H9 (cell line): ENCODE measurements at regions not wholly inside any gene's neighbourhood (a gene's known extent, or its start where the extent isn't known, plus 50 kb on each side); places are given as distances from the start of the nearest gene placed in this dataset.

Source experiments
- DNase-seq: peaks from one replicate; pipeline ENCODE4 v3.0.0-alpha.2; 2017
- H2AFZ ChIP-seq: one replicate; pipeline ENCODE4 v1.6.1; 2013; ENCODE audit warnings: mild to moderate bottlenecking, low read length, control low read depth, moderate library complexity
- H2AK5ac ChIP-seq: 2 replicates; pipeline ENCODE4 v1.6.1; 2013; ENCODE audit warnings: low read length, control low read depth, mixed read lengths; ENCODE audit not compliant: insufficient read length
- H2BK120ac ChIP-seq: one replicate; pipeline ENCODE4 v1.6.1; 2013; ENCODE audit warnings: low read depth, mild to moderate bottlenecking, low read length, control low read depth, inconsistent platforms; ENCODE audit not compliant: poor library complexity, severe bottlenecking
- H2BK12ac ChIP-seq: 2 replicates; pipeline ENCODE4 v1.6.1; 2013; ENCODE audit warnings: low read length, control low read depth, mixed read lengths, low read depth; ENCODE audit not compliant: insufficient read length
- H2BK15ac ChIP-seq: 2 replicates; pipeline ENCODE4 v1.6.1; 2013; ENCODE audit warnings: low read depth, low read length, control low read depth
- H2BK20ac ChIP-seq: one replicate; pipeline ENCODE4 v1.6.1; 2013; ENCODE audit warnings: low read depth, mild to moderate bottlenecking, low read length, control low read depth, inconsistent platforms; ENCODE audit not compliant: poor library complexity, severe bottlenecking
- H2BK5ac ChIP-seq: 2 replicates; pipeline ENCODE4 v1.6.1; 2013; ENCODE audit warnings: low read length, control low read depth, mixed read lengths; ENCODE audit not compliant: insufficient read length
- H3K14ac ChIP-seq: 2 replicates; pipeline ENCODE4 v1.6.1; 2013; ENCODE audit warnings: low read length, control low read depth; ENCODE audit not compliant: insufficient read depth
- H3K18ac ChIP-seq: 2 replicates; pipeline ENCODE4 v1.6.1; 2013; ENCODE audit warnings: low read depth, mild to moderate bottlenecking, mixed read lengths, low read length, control low read depth; ENCODE audit not compliant: insufficient read length
- H3K23ac ChIP-seq: 2 replicates; pipeline ENCODE4 v1.6.1; 2013; ENCODE audit warnings: low read length, control low read depth, mixed read lengths, low read depth; ENCODE audit not compliant: insufficient read length
- H3K23me2 ChIP-seq: 2 replicates; pipeline ENCODE4 v1.6.1; 2013; ENCODE audit warnings: low read depth, mild to moderate bottlenecking, mixed read lengths, low read length, control low read depth; ENCODE audit not compliant: insufficient read length, poor library complexity, severe bottlenecking
- H3K27ac ChIP-seq: 2 replicates; pipeline ENCODE4 v1.5.1; 2013; ENCODE audit warnings: low read length, control low read depth, mixed read lengths, low read depth; ENCODE audit not compliant: insufficient read length
- H3K27me3 ChIP-seq: 2 replicates; pipeline ENCODE4 v1.6.1; 2013; ENCODE audit warnings: low read length, control low read depth, inconsistent platforms; ENCODE audit not compliant: insufficient read depth
- H3K4ac ChIP-seq: 2 replicates; pipeline ENCODE4 v1.6.1; 2013; ENCODE audit warnings: low read depth, mild to moderate bottlenecking, control low read depth, inconsistent platforms, low read length, moderate library complexity
- H3K4me1 ChIP-seq: 2 replicates; pipeline ENCODE4 v1.6.1; 2013; ENCODE audit warnings: low read length, control low read depth, inconsistent platforms; ENCODE audit not compliant: insufficient read depth
- H3K4me2 ChIP-seq: 2 replicates; pipeline ENCODE4 v1.6.1; 2013; ENCODE audit warnings: low read length, control low read depth, mixed read lengths; ENCODE audit not compliant: insufficient read length, insufficient read depth
- H3K56ac ChIP-seq: 2 replicates; pipeline ENCODE4 v1.6.1; 2013; ENCODE audit warnings: low read depth, mild to moderate bottlenecking, mixed read lengths, low read length, control low read depth; ENCODE audit not compliant: insufficient read length
- H3K79me1 ChIP-seq: 2 replicates; pipeline ENCODE4 v1.6.1; 2013; ENCODE audit warnings: low read depth, mild to moderate bottlenecking, moderate library complexity, low read length, control low read depth, inconsistent platforms; ENCODE audit not compliant: insufficient read depth, poor library complexity, severe bottlenecking
- H3K79me2 ChIP-seq: 2 replicates; pipeline ENCODE4 v1.6.1; 2013; ENCODE audit warnings: low read length, control low read depth, inconsistent platforms; ENCODE audit not compliant: insufficient read depth
- H3K9ac ChIP-seq: 2 replicates; pipeline ENCODE4 v1.6.1; 2013; ENCODE audit warnings: low read length, control low read depth, mixed read lengths; ENCODE audit not compliant: insufficient read length; ENCODE audit errors: extremely low read depth
- H3K9me3 ChIP-seq: one replicate; pipeline ENCODE4 v1.6.1; 2013; ENCODE audit warnings: low read depth, low read length, inconsistent platforms; ENCODE audit not compliant: control insufficient read depth
- H3T11ph ChIP-seq: one replicate; pipeline ENCODE4 v1.6.1; 2013; ENCODE audit warnings: mild to moderate bottlenecking, low read length, control low read depth, inconsistent platforms
- H4K20me1 ChIP-seq: one replicate; pipeline ENCODE4 v1.6.1; 2013; ENCODE audit not compliant: control insufficient read depth, insufficient read length, insufficient read depth
- H4K5ac ChIP-seq: 2 replicates; pipeline ENCODE4 v1.6.1; 2013; ENCODE audit warnings: low read depth, mild to moderate bottlenecking, mixed read lengths, low read length, control low read depth; ENCODE audit not compliant: insufficient read length
- H4K8ac ChIP-seq: replicated peaks from 2 replicates; pipeline ENCODE4 v1.6.1; 2013; ENCODE audit warnings: low read length, control low read depth, mixed read lengths, low read depth; ENCODE audit not compliant: insufficient read length
- H4K91ac ChIP-seq: 2 replicates; pipeline ENCODE4 v1.6.1; 2013; ENCODE audit warnings: low read depth, mild to moderate bottlenecking, moderate library complexity, mixed read lengths, low read length, control low read depth; ENCODE audit not compliant: insufficient read length
- H3K27ac Mint-ChIP-seq, 3 experiments: 2 replicates in 2 of 3; 3 replicates in 1 of 3; pipeline ENCODE4 v1.8.0; 2020 to 2021; ENCODE audit warnings: mixed read lengths in 3 of 3, mild to moderate bottlenecking in 1 of 3, moderate library complexity in 1 of 3
- H3K27me3 Mint-ChIP-seq: 2 replicates; pipeline ENCODE4 v1.8.0; 2021; ENCODE audit warnings: low read depth, mild to moderate bottlenecking, moderate library complexity, mixed read lengths
- H3K36me3 Mint-ChIP-seq, 3 experiments: 2 replicates in 2 of 3; 3 replicates in 1 of 3; pipeline ENCODE4 v1.8.0; 2020 to 2021; ENCODE audit warnings: low read depth in 3 of 3, mixed read lengths in 3 of 3; ENCODE audit not compliant: insufficient read depth in 1 of 3
- H3K4me1 Mint-ChIP-seq, 2 experiments: 2 replicates each; pipeline ENCODE4 v1.8.0; 2020; ENCODE audit warnings: mixed read lengths in 2 of 2
- H3K4me3 Mint-ChIP-seq, 2 experiments: 2 replicates in 1 of 2; 3 replicates in 1 of 2; pipeline ENCODE4 v1.8.0; 2020 to 2021; ENCODE audit warnings: mild to moderate bottlenecking in 2 of 2, mixed read lengths in 2 of 2, moderate library complexity in 1 of 2
- H3K9me3 Mint-ChIP-seq, 2 experiments: 2 replicates in 1 of 2; 3 replicates in 1 of 2; pipeline ENCODE4 v1.8.0; 2020; ENCODE audit warnings: mild to moderate bottlenecking in 2 of 2, mixed read lengths in 2 of 2, moderate library complexity in 1 of 2
- TF ChIP-seq, protein P1 (sequence below): fragments of 200-600 bp; sonication (generic); conservative IDR thresholded peaks from 3 replicates; pipeline ENCODE4 v1.8.0; 2021; ENCODE audit warnings: antibody characterized with exemption, mild to moderate bottlenecking

DNA sequence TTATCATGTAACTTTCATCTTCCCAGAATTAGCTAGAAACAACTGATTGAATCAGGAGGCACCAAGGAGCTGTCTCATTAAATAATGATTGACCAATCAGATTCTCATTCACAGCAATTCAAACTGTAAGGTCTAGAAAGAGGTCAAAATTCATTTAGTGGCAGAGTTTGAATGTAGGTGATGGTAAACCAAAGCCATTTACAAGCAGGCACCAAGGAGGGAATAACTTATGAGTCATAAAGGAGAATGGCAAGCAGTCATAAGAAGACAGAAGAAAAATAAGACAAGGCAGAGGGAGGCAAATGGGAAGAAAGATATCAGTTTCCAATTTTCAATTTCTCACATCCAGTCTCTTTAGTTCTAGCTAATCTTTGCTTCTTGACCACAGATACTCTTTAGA is 52.9 kb upstream of the DEFB112 start:
- H3K9me3 Mint-ChIP-seq, result no peaks in the 10 kb centered on the region
- Histone ChIP-seq H4K8ac (no peak overlapping the region), H3K18ac (no peak overlapping the region), H3K9ac (no peak overlapping the region), H4K5ac (no peak overlapping the region), H4K91ac (no peak overlapping the region), H4K20me1 (no peaks in the 10 kb centered on the region), H2BK12ac (no peak overlapping the region), H2BK5ac (no peak overlapping the region), H2BK20ac (no peak overlapping the region), H3K23me2 (no peaks in the 10 kb centered on the region), H2BK120ac (no peak overlapping the region), H3K14ac (no peak overlapping the region), H3K4ac (no peak overlapping the region), H2BK15ac (no peak overlapping the region), H3K27ac (no peak overlapping the region), H3T11ph (no peak overlapping the region), H2AFZ (no peak overlapping the region), H3K27me3 (no peaks in the 10 kb centered on the region), H3K4me1 (no peaks in the 10 kb centered on the region), H2AK5ac (no peak overlapping the region), H3K4me2 (no peak overlapping the region), H3K79me2 (no peaks in the 10 kb centered on the region), H3K79me1 (no peaks in the 10 kb centered on the region), H3K56ac (no peak overlapping the region), H3K9me3 (no peaks in the 10 kb centered on the region), H3K23ac (no peak overlapping the region)
- TF ChIP-seq, protein P1, sequence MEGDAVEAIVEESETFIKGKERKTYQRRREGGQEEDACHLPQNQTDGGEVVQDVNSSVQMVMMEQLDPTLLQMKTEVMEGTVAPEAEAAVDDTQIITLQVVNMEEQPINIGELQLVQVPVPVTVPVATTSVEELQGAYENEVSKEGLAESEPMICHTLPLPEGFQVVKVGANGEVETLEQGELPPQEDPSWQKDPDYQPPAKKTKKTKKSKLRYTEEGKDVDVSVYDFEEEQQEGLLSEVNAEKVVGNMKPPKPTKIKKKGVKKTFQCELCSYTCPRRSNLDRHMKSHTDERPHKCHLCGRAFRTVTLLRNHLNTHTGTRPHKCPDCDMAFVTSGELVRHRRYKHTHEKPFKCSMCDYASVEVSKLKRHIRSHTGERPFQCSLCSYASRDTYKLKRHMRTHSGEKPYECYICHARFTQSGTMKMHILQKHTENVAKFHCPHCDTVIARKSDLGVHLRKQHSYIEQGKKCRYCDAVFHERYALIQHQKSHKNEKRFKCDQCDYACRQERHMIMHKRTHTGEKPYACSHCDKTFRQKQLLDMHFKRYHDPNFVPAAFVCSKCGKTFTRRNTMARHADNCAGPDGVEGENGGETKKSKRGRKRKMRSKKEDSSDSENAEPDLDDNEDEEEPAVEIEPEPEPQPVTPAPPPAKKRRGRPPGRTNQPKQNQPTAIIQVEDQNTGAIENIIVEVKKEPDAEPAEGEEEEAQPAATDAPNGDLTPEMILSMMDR, result no peak
- DNase-seq, result no peak
- peaks cover 1% of the 10 kb centered on the region; the same call in 1 of the 2 replicates for H3K27me3 Mint-ChIP-seq
- H3K4me1 Mint-ChIP-seq, result no peaks in the 10 kb centered on the region
- H3K36me3 Mint-ChIP-seq, result no peaks in the 10 kb centered on the region; a peak in 1 of 7 replicates
- H3K4me3 Mint-ChIP-seq, result no peak overlapping the region
- H3K27ac Mint-ChIP-seq, result no peak overlapping the region
